Esophagus squamous epithelium (tissue), 5 donors: ENCODE measurements at regions not wholly inside any gene's neighbourhood (a gene's known extent, or its start where the extent isn't known, plus 50 kb on each side); places are given as distances from the start of the nearest gene placed in this dataset.
"Not testable (repeated sequence)": the region's sequence is repeated elsewhere in the genome, so short reads cannot be mapped to it uniquely, and the experiment has no call there.

ENCODE experiments used
- DNase-seq: peaks from one replicate; lab custom pipeline; 2025; lab: John Stamatoyannopoulos, UW
- H3K27ac ChIP-seq, 4 donors: fragments of 200-600 bp; sonication (generic); one replicate each; pipeline ENCODE4 v1.5.1; 2016 to 2019; ENCODE audit warnings: mild to moderate bottlenecking in 1 of 4
- H3K27me3 ChIP-seq, 4 donors: fragments of 200-600 bp; sonication (generic); 1 replicate in 3 of 4; 2 replicates in 1 of 4; pipeline versions ENCODE4 v1.5.1 to v1.6.0; 2017 to 2021; ENCODE audit warnings: antibody characterized with exemption in 1 of 4
- H3K36me3 ChIP-seq, 3 donors: fragments of 200-600 bp; sonication (generic); one replicate each; pipeline ENCODE4 v1.5.1; 2016 to 2019
- H3K4me1 ChIP-seq, 3 donors: fragments of 200-600 bp; sonication (generic); one replicate each; pipeline ENCODE4 v1.5.1; 2017 to 2019
- H3K4me3 ChIP-seq, 4 donors: fragments of 200-600 bp; sonication (generic); 1 replicate in 3 of 4; 2 replicates in 1 of 4; pipeline ENCODE4 v1.5.1; 2016 to 2019; ENCODE audit warnings: mild to moderate bottlenecking in 2 of 4, moderate library complexity in 1 of 4
- H3K9me3 ChIP-seq, 3 donors: fragments of 200-600 bp; sonication (generic); one replicate each; pipeline ENCODE4 v1.5.1; 2016 to 2019
- WGBS, 2 donors: methylation state at CpG; one replicate each; pipeline ENCODE4 v1.1.5; 2018; 5-methylcytosine and 5-hydroxymethylcytosine counted together
- intact Hi-C: fragments of 100-400 bp; cut with DNase I; formaldehyde crosslinking; loops from one replicate; pipeline ENCODE4 v1.15.0; 2022
- donor health status: DM: yes; HTN: yes; CAD: no.

DNA sequence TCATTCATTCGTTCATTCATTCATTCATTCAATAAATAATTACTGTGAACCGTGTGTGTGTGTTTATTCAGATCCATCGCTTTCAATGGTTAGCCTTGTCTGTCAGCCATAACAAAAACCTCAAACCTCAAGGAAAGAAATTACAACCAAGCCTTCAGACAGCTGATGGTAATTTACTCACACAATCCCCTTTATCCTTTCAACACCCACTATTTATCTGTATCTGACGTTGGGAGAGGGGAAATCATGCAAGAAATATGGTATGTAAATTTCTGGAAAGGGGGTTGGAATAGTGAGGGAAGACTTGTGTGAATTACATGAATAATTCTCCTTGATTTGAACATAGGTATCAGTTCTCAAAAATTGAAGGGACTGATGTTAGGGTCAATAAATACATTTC lies 173.6 kb upstream of the NBPF19 start:
- H3K27me3 ChIP-seq, H3K4me3 ChIP-seq, DNase-seq, H3K9me3 ChIP-seq, intact Hi-C loops, H3K27ac ChIP-seq, H3K36me3 ChIP-seq, H3K4me1 ChIP-seq: not testable (repeated sequence)
- 46 to 65% methylated on average over 3 of the region's 4 CpGs for WGBS, 2 donors

DNA sequence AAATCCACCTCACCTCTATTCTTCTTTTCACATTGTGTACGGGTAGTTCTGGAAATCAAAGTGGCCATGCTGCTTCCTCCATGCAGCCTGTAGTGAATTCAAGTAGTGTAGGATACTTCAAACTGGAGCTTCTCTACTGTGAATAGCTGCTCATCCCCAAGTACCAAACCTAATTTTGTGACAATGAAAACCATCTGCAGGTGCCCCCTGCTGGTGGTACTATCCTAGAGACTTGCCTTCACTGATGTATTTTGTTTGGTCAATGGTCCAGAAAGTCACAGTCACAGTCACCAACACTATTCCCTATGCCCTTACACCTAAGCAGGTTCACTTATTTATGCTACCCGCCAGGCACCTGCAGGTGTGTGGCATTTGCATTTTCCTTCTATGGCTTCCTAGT lies 170.0 kb upstream of the NBPF19 start:
- H3K27ac ChIP-seq, H3K36me3 ChIP-seq, intact Hi-C loops, DNase-seq, H3K4me1 ChIP-seq, H3K9me3 ChIP-seq, H3K4me3 ChIP-seq, H3K27me3 ChIP-seq: not testable (repeated sequence)
- no CpG with 5 or more reads among the region's 2 CpGs for WGBS, 2 donors

DNA sequence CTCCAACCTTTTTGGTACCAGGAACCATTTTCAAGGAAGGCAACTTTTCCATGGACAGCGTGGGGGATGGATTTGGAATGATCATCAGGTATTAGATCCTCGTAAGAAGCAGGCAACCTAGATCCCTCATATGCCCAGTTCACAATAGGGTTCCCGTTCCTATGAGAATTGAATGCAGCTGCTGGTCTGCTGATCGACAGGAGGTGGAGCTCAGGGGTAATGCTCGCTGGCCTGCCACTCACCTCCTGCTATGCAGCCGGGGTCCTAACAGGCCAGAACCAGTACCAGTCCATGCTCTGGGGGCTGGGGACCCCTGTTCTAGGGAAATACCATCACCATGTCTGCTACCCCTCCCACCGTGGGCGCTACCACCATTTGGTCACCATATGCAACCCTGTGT lies 167.2 kb upstream of the NBPF19 start:
- H3K4me3 ChIP-seq, intact Hi-C loops, H3K36me3 ChIP-seq, H3K27me3 ChIP-seq, H3K9me3 ChIP-seq, DNase-seq, H3K27ac ChIP-seq, H3K4me1 ChIP-seq: not testable (repeated sequence)
- WGBS, 2 donors: no CpG with 5 or more reads among the region's 8 CpGs

DNA sequence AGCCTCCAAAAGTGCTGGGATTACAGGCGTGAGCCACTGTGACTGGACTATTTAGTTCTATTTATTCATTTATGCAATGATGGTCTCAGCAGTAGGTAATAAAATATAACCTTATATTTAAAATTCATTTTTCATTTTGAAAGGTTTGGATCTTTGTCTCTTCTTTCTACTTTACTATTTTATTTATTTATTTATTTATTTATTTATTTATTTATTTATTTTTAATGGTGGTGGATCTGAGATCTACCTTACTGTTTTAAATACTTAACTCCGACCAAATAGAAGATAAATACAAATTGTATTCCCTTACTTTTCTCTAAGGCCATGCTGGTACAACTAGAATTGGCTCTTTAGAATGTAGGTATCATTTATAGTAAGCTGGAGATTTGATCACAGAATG lies 159.9 kb upstream of the NBPF19 start:
- H3K36me3 ChIP-seq, H3K9me3 ChIP-seq, intact Hi-C loops, H3K27ac ChIP-seq, H3K4me3 ChIP-seq, H3K4me1 ChIP-seq, H3K27me3 ChIP-seq, DNase-seq: not testable (repeated sequence)
- WGBS, 2 donors: 100% methylated on average over 1 of the region's 2 CpGs; no CpG with 5 or more reads in 1 of the 2 donors

DNA sequence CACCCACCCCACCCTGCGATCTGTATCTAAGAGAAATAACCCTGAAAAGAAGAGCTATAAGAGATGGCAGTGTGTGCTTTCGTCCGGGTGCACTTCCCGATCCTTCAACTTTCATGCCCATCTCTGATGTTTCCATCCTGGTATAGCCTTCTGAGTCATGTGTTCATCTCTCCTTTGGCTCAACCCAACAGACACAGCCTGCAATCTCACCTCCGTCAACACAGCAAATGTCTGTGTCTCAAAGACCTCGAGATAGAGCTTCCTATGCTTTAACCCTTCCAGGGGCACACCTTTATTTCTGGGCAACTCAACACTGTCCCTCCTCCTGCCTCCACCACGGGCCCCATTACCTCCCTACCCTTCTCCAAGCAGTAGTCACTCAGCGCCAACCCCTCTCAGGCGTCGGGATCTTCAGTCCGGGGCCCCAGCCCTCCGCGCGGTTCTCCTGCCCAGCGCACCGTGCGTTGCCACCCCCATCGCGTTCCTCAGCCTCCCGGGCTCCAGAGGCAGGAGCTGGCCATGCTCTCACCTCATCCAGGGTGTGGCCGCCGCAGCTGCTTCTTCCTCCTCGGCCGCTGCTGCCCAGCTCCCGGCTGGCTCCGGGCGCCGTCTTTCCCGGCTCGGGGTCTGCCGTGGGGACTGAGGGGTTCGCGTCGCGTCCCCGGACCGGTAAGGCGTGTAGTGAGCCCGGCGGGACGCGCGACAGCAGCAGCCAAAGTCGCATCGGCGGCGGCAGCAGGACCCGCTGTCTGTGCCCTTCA lies 153.7 kb upstream of the NBPF19 start:
- DNase-seq, H3K9me3 ChIP-seq, H3K27ac ChIP-seq, H3K27me3 ChIP-seq, intact Hi-C loops, H3K36me3 ChIP-seq, H3K4me3 ChIP-seq, H3K4me1 ChIP-seq: not testable (repeated sequence)
- WGBS, 2 donors: no CpG with 5 or more reads among the region's 48 CpGs

DNA sequence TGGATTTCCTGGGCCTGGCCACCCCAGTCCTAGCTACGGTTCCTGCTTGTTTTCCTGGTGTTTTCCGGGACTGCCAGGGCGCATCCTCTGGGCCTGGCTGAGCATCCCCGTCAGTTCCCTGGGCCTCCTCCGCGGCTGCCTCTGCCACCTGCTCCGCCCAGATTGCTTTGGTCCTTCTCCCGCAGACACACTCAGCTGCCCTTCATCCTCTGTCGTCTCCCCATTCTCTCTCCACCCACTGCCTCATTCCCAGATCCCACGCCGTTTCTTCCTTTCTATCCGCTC lies 153.2 kb upstream of the NBPF19 start:
- intact Hi-C loops, H3K4me3 ChIP-seq, H3K9me3 ChIP-seq, H3K4me1 ChIP-seq, H3K27me3 ChIP-seq, H3K27ac ChIP-seq, H3K36me3 ChIP-seq, DNase-seq: not testable (repeated sequence)
- WGBS, 2 donors: no CpG with 5 or more reads among the region's 12 CpGs

DNA sequence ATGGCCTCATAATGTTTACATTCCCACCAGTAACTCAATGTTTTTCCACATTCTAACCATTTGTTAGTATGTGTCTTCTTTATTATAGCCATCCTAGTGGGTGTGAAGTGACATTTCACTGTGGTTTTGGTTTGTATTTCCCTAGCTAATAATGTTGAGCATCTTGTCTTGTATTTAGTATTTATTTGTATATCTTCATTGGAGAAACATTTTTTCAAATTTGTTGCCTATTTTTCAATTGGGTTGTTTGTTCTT lies 144.8 kb upstream of the NBPF19 start:
- DNase-seq, H3K36me3 ChIP-seq, intact Hi-C loops, H3K27me3 ChIP-seq, H3K27ac ChIP-seq, H3K4me1 ChIP-seq, H3K9me3 ChIP-seq, H3K4me3 ChIP-seq: not testable (repeated sequence)

DNA sequence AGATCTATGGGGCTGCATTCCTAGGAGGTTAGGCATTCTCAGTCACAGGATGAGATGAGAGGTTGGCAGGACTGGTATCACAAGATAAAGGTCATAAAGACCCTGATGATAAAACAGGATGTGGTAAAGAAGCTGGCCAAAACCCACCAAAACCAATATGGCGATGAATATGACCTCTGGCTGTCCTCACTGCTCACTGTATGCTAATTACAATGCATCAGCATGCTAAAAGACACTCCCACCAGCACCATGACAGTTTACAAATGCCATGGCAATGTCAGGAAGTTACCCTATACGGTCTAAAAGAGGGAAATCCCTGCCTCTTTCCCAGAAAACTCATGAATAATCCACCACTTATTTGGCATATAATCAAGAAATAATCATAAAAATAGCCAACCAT lies 138.8 kb upstream of the NBPF19 start:
- H3K4me3 ChIP-seq, DNase-seq, H3K9me3 ChIP-seq, H3K36me3 ChIP-seq, intact Hi-C loops, H3K27ac ChIP-seq, H3K27me3 ChIP-seq, H3K4me1 ChIP-seq: not testable (repeated sequence)
- WGBS, 2 donors: no CpG with 5 or more reads among the region's 2 CpGs

DNA sequence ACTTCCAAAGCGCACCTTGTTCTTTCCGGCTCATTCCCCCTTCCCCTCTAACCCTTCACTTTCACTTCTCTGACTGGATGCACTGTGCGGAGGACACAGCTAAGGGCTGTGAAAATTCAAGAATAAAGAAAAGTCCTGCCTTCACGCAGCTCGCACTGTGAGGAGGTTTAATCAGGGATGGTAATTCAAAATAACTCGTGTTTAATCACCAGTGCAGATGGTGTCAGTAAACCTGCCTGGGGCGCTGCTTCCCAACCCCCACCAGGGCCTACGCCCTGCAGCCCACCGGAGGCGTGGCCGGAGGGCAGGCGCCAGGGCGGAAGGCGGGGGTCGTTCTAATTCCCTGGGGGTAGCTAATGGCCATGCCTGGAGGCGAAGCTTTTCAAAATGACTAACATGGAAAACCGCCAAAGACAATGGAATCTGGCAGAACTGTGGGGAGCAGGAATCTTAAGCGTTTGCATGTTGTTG lies 136.6 kb upstream of the NBPF19 start:
- H3K9me3 ChIP-seq, intact Hi-C loops, H3K4me3 ChIP-seq, DNase-seq, H3K27me3 ChIP-seq, H3K36me3 ChIP-seq, H3K4me1 ChIP-seq, H3K27ac ChIP-seq: not testable (repeated sequence)
- WGBS, 2 donors: no CpG with 5 or more reads among the region's 18 CpGs

DNA sequence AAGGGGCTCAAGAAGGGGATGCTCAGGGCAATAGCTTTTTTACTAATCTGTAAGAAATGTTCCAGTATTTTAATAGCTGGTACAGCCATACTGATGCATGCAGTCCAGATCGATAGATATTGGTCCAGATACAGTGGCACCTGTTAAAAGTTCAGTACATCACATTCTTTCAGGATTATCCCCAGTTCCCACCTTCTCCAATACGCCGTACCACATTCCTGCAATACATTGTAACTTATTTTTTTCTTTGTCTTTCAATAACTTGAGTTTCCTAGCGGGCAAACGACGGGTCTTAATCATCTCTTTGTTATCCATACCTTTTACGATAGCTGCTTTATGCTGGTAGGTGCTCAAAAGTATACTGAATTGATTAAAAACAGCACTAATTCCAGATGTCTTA lies 136.1 kb upstream of the NBPF19 start:
- DNase-seq, H3K4me1 ChIP-seq, H3K36me3 ChIP-seq, H3K9me3 ChIP-seq, H3K4me3 ChIP-seq, H3K27ac ChIP-seq, H3K27me3 ChIP-seq, intact Hi-C loops: not testable (repeated sequence)
- WGBS, 2 donors: no CpG with 5 or more reads among the region's 7 CpGs

DNA sequence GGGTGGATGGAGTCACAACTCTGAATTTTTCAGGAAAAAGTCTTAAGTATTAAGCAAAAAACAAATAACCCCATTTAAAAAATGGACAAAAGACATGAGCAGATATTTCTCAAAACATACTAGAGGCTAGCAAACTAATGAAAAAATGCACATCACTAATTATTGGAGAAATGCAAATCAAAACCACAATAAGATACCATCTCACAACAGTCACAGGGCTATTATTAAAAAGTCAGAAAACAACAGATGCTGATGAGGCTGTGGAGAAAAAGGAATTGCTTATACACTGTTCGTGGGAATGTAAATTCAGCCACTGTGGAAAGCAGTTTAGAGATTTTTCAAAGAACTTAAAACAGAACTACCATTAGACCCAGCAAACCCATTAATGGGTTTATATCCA lies 125.4 kb upstream of the NBPF19 start:
- H3K27ac ChIP-seq, H3K9me3 ChIP-seq, DNase-seq, H3K4me1 ChIP-seq, H3K27me3 ChIP-seq, intact Hi-C loops, H3K36me3 ChIP-seq, H3K4me3 ChIP-seq: not testable (repeated sequence)
- WGBS, 2 donors: no CpG with 5 or more reads among the region's 1 CpG

DNA sequence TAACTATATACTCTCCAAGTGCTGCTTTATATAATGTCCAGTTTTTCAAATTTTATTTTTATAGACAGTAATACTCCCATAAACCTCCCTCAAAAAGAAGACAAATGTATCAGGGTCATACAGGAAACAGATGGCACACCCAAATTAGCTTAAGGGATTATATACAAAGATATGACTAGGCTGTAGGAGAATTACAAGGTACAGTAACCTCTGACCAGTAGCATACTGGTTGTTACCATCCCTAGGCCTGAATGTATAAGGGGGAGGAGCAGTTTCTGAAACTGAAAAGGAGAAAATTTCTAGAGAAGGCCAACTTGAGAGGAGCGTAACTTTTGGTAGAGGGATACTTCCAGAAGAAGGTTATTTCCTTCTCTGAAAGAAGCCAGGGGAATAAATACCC lies 122.6 kb upstream of the NBPF19 start:
- H3K27ac ChIP-seq, intact Hi-C loops, H3K4me3 ChIP-seq, H3K9me3 ChIP-seq, H3K27me3 ChIP-seq, DNase-seq, H3K4me1 ChIP-seq, H3K36me3 ChIP-seq: not testable (repeated sequence)
- no CpG with 5 or more reads among the region's 1 CpG for WGBS, 2 donors

DNA sequence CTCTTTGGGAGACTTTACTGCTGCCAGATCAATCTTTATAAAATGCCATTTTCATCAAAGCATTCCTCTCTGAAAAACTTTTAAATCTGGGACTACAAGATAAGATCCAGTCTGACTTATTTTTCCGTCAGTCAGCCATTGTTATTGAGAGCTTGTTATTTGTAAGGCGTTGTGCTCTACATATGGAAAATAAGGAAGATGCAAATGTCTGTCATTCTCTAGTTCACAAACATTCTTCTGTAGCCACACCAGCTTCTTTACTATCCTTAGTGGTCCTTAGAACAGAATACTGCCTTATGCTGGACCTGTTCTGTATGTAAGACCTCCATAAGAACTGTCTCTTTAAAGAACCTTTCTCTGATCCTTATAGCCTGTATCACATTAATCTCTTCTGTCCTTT lies 120.3 kb upstream of the NBPF19 start:
- H3K4me3 ChIP-seq, H3K27ac ChIP-seq, DNase-seq, H3K9me3 ChIP-seq, intact Hi-C loops, H3K27me3 ChIP-seq, H3K4me1 ChIP-seq, H3K36me3 ChIP-seq: not testable (repeated sequence)
- WGBS, 2 donors: no CpG with 5 or more reads among the region's 2 CpGs

DNA sequence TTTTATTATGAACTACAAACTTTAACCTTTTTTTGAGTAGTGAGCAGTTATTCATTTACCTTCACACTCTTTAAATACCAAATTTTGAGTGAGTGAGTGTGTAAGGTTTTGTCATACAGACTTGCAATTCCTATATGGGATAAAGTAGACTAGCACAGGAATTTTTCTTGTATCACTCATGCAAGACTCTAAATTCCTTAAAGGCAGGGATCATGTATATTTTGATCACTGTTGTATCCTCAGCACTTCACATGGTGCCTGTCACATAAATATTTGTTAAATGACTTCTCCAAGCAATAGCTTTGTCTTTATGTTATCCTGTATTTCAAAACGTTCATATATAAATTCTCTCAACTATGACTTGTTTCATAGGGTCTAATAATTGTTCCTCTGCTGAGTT lies 119.1 kb upstream of the NBPF19 start:
- intact Hi-C loops: not testable (repeated sequence)

More for the DNA sequence above, 119.1 kb upstream of the NBPF19 start:
- not testable (repeated sequence) for H3K9me3 ChIP-seq, H3K4me3 ChIP-seq, H3K36me3 ChIP-seq, DNase-seq, H3K4me1 ChIP-seq, H3K27me3 ChIP-seq, H3K27ac ChIP-seq
- no CpG with 5 or more reads among the region's 1 CpG for WGBS, 2 donors
